AG04450 (cell line): ENCODE measurements at regions not wholly inside any gene's neighbourhood (a gene's known extent, or its start where the extent isn't known, plus 50 kb on each side); places are given as distances from the start of the nearest gene placed in this dataset.
A peak's percentile ranks its signal among the peaks of the same experiment; 100 is the strongest.
"Not testable (repeated sequence)": the region's sequence is repeated elsewhere in the genome, so short reads cannot be mapped to it uniquely, and the experiment has no call there.

ENCODE experiments used
- CTCF ChIA-PET: fragments of 300-600, 350-600 bp; formaldehyde crosslinking; extraction: SDS; loops from one replicate; lab custom pipeline; 2022; ENCODE audit warnings: antibody characterized with exemption, inconsistent platforms; lab: Charles Lee
- POLR2A ChIA-PET: fragments of 350-600 bp; formaldehyde crosslinking; extraction: SDS; loops from one replicate; lab custom pipeline; 2021; ENCODE audit warnings: antibody characterized with exemption, inconsistent platforms; lab: Yijun Ruan, JAX
- DNase-seq: peaks from one replicate; pipeline ENCODE4 v3.0.0-alpha.2; 2011; ENCODE audit warnings: low read depth, low spot score
- H3K27ac ChIP-seq: one replicate; pipeline ENCODE4 v1.5.1; 2012; ENCODE audit warnings: low read depth, low read length, control low read depth
- H3K27me3 ChIP-seq: one replicate; pipeline ENCODE4 v1.6.0; 2012; ENCODE audit warnings: low read length; ENCODE audit not compliant: control insufficient read depth, insufficient read depth
- H3K4me3 ChIP-seq: 2 replicates; pipeline ENCODE4 v1.5.1; 2011; ENCODE audit warnings: mild to moderate bottlenecking, low read depth, low read length, control low read depth
- H3K9me3 ChIP-seq: 2 replicates; pipeline ENCODE4 v1.5.1; 2012; ENCODE audit warnings: low read length; ENCODE audit not compliant: control insufficient read depth, insufficient read depth
- TF ChIP-seq, protein P1 (sequence below): IDR thresholded peaks from 2 replicates; pipeline ENCODE4 v1.5.1; 2011; ENCODE audit warnings: low read depth, low read length, control low read depth, inconsistent platforms

DNA sequence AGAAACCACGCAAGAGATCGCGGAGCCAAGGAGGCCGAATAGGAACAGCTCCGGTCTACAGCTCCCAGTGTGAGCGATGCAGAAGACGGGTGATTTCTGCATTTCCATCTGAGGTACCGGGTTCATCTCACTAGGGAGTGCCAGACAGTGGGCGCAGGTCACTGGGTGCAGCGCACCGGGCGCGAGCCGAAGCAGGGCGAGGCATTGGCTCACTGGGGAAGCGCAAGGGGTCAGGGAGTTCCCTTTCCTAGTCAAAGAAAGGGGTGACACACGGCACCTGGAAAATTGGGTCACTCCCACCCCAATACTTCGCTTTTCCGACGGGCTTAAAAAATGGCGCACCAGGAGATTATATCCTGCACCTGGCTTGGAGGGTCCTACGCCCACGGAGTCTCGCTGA is 94.9 kb upstream of the NEK3 start:
- CTCF ChIA-PET, DNase-seq, H3K27me3 ChIP-seq, H3K9me3 ChIP-seq, H3K27ac ChIP-seq, H3K4me3 ChIP-seq, POLR2A ChIA-PET: not testable (repeated sequence)

DNA sequence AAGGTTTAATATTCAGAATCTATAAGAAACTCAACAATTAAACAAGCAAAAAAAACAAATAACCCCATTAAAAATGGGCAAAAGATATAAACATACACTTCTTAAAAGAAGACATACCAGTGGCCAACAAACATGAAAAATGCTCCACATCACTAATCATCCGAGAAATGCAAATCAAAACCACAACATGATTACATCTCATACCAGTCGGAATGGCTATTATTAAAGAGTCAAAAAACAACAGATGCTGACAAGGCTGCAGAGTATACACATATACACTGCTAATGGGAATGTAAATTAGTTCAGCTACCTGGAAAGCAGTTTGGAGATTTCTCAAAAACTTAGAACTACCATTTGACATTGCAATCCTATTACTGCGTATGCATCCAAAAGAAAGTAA is 81.4 kb upstream of the NEK3 start:
- H3K27me3 ChIP-seq, DNase-seq, H3K27ac ChIP-seq, H3K4me3 ChIP-seq, CTCF ChIA-PET, H3K9me3 ChIP-seq, POLR2A ChIA-PET: not testable (repeated sequence)

DNA sequence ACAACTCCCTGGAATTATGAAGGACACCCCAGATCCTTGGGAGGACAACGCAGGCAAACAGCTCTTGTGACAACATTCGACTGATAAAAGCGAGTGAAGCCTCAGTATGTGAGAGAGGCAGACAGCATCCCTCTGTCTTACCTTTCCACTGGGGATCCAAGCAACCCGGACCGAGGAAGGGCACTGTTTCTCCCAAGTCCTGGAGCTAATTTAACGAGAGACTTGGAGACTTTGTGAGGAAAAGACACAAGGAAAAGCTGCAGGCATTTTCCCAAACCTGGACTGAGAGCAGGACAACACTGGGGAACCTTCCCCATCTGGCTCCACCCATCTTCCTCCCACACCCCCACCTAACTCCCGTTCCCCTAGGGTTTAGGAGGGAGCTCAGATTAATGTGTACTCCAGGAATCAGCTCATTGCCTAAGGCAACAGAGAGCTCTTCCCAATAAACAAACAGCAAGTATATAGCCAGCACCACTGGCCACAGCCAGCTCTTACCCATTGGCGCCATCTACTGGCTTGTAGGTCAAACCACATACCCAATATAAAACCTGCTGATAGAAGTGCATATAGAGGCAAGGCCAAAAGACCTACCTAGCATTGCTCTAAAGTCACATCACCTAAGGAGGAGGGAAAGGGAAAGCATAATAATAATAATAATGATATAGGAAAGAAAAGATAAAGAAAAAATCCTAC is 76.7 kb upstream of the NEK3 start:
- DNase-seq = peak; percentile 59
- CTCF ChIA-PET = interaction anchor here (0.6 to 0.8 kb wide), 6 partner anchors 14 to 214 kb away, joined by 3 to 4 read pairs (median 3); partner anchors contain the start of gene VPS36
- H3K4me3 ChIP-seq, H3K27me3 ChIP-seq, H3K9me3 ChIP-seq, POLR2A ChIA-PET, H3K27ac ChIP-seq: not testable (repeated sequence)
- TF ChIP-seq, protein P1, sequence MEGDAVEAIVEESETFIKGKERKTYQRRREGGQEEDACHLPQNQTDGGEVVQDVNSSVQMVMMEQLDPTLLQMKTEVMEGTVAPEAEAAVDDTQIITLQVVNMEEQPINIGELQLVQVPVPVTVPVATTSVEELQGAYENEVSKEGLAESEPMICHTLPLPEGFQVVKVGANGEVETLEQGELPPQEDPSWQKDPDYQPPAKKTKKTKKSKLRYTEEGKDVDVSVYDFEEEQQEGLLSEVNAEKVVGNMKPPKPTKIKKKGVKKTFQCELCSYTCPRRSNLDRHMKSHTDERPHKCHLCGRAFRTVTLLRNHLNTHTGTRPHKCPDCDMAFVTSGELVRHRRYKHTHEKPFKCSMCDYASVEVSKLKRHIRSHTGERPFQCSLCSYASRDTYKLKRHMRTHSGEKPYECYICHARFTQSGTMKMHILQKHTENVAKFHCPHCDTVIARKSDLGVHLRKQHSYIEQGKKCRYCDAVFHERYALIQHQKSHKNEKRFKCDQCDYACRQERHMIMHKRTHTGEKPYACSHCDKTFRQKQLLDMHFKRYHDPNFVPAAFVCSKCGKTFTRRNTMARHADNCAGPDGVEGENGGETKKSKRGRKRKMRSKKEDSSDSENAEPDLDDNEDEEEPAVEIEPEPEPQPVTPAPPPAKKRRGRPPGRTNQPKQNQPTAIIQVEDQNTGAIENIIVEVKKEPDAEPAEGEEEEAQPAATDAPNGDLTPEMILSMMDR = peak; percentile 56

DNA sequence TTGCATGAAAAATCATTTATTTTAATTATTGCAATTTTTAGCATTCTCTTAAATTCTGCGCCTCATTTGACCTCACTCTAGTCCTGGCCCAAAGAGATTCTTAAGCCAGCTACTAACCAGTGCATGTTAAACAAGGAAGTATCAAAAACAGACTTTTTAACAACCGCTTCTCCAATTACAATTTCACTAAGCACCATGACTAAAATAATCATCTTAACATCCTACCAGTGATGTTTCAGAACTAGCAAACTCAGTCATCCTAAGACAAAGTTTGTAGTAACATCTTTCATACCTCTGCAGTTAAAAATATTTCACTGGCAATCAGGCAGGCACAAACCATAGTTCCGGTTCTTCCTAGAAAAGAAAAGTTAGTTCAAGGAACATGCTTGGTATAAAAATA is 75.5 kb upstream of the NEK3 start:
- DNase-seq, POLR2A ChIA-PET, H3K4me3 ChIP-seq, H3K9me3 ChIP-seq, CTCF ChIA-PET, H3K27ac ChIP-seq, H3K27me3 ChIP-seq: not testable (repeated sequence)

DNA sequence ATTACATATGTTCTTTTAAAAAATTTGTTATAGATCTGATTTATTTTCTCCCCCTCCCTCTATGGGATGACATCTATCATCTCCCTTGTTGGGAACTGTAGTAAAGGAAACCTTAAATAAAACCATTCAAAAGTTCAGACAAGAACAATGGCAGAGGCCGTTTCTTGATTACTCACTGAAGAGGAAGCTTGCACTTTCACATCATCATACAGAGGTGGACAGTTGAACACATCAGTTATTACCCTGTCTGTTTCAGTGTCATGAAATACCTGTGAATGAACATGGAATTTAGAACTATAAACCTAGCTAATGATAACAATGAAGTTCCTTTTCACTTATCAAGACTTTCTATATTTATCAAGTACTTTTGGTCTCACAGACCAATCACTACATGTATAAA is 63.7 kb upstream of the NEK3 start:
- CTCF ChIA-PET, DNase-seq, POLR2A ChIA-PET, H3K27ac ChIP-seq, H3K27me3 ChIP-seq, H3K4me3 ChIP-seq, H3K9me3 ChIP-seq: not testable (repeated sequence)

DNA sequence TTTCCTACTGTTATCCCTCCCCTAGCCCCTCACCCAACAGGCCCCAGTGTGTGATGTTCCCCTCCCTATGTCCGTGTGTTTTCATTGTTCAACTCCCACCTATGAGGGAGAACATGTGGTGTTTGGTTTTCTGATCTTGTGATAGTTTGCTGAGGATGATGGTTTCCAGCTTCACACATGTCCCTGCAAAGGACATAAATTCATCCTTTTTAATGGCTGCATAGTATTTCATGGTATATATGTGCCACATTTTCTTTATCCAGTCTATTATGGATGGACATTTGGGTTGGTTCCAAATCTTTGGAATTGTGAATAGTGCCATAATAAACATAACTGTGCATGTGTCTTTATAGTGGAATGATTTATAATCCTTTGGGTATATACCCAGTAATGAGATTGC is 54.5 kb upstream of the NEK3 start:
- DNase-seq, H3K4me3 ChIP-seq, POLR2A ChIA-PET, H3K27me3 ChIP-seq, CTCF ChIA-PET, H3K9me3 ChIP-seq, H3K27ac ChIP-seq: not testable (repeated sequence)

DNA sequence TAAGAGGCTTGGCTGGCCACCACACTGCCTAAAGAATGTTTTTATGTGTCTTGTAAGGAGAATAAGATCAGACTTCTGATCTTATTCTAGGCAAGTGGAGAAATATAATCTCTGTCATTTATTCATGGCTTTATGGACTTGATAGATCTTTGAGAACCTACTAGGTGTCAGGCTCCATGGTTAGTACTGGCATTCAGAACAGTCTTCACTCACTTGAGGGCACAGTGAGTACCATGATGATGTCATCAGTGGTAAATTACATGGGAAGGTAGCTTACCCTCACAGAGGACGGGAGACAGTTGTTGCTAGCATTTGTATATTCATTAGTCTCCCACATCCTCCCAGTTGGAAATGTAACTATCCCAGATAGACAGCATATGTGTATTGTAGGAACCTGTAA is 53.5 kb upstream of the NEK3 start:
- POLR2A ChIA-PET, H3K9me3 ChIP-seq, H3K4me3 ChIP-seq, CTCF ChIA-PET, H3K27me3 ChIP-seq, H3K27ac ChIP-seq, DNase-seq: not testable (repeated sequence)

DNA sequence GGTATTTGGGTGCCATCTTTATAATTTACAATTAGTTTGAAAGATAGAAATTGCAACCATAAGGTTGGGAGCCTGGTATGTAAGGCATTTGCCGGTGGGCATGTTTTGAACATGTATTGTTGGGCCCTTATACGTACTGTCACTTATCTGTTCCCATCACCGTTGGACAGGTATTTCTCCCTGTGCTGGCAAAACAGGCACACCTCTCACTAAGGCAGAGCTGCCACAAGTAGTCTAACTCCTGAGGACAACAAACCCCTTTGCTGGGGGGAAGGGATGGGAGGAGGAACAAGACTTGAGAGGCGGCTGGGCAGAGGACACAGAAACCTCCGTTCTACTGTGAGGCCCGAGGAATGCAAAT is 52.0 kb upstream of the NEK3 start:
- H3K27me3 ChIP-seq, POLR2A ChIA-PET, H3K9me3 ChIP-seq, DNase-seq, H3K4me3 ChIP-seq, CTCF ChIA-PET, H3K27ac ChIP-seq: not testable (repeated sequence)

DNA sequence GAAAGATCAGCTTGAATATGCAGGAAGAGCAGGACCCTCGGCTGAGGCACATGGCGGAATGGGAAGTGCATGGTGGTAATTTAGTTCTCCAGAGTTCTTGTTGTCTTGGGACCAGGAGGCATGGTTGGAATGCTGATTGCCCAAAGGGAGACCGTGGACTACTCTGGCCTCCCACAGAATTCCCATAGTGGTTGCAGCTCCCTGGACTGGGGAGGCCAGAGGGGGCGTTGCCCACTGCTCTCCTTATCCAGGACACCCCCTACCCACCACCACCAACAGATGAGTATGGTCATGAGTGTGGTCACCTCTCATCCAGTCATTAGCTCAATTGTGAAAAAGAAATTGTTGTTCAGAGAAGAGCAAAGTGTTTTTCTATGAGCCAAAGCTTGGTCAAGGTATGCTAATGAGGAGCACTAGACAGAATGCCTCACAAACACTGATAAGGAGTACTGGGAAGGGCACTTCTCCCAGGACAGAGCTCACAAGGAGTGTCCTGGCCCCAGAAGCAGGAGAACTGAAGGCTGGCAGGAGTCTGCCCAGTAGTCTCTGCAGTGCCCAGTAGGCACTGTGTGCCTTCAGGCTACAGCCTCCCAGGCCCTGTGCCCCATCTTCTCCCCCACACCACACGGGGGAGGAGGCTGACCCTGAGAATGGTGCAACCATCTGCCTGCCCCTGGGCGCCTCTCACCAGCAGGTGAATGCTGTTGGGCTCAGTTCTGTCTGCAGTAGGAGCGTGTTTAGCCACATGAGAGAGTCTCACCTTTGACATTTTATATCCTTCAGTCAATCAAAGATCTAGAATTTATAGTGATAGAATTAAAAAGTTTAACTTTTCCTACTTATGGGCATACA is 51.4 kb upstream of the NEK3 start:
- POLR2A ChIA-PET, H3K9me3 ChIP-seq, H3K27me3 ChIP-seq, H3K4me3 ChIP-seq, H3K27ac ChIP-seq, DNase-seq, CTCF ChIA-PET: not testable (repeated sequence)
